Naive thymus-derived CD8-positive, alpha-beta T cell (primary cell): ENCODE measurements at regions not wholly inside any gene's neighbourhood (a gene's known extent, or its start where the extent isn't known, plus 50 kb on each side); places are given as distances from the start of the nearest gene placed in this dataset.
A peak's percentile ranks its signal among the peaks of the same experiment; 100 is the strongest.

ENCODE experiments used
- ATAC-seq, 2 donors: fragments of 150-1000 bp; cut with Tn5 transposase in 1 of 2; sonication (Bioruptor Pico), chemical (Tn5 transposase) in 1 of 2; 1 replicate in 1 of 2; 2 replicates in 1 of 2; pipeline ENCODE4 v1.10.0; 2021; ENCODE audit warnings: mild to moderate bottlenecking in 2 of 2, moderate library complexity in 2 of 2
- POLR2A ChIA-PET: fragments of 350-600 bp; sonication (Branson Sonifier 250); formaldehyde crosslinking; loops from one replicate; lab custom pipeline; 2021; ENCODE audit warnings: antibody characterized with exemption; lab: Charles Lee
- DNase-seq, 10 donors: peaks; one replicate each; pipeline versions ENCODE4 v3.0.0 to v3.0.0-alpha.2; 2020 to 2022
- H3K27ac Mint-ChIP-seq, 10 donors: one replicate each; pipeline ENCODE4 v1.8.0; 2020 to 2022; ENCODE audit warnings: mild to moderate bottlenecking in 10 of 10, mixed read lengths in 10 of 10, moderate library complexity in 4 of 10, inconsistent platforms in 1 of 10
- H3K27me3 Mint-ChIP-seq, 5 donors: one replicate each; pipeline ENCODE4 v1.8.0; 2021 to 2022; ENCODE audit warnings: mixed read lengths in 5 of 5
- H3K36me3 Mint-ChIP-seq, 3 donors: one replicate each; pipeline ENCODE4 v1.8.0; 2020 to 2022; ENCODE audit warnings: mixed read lengths in 3 of 3, mild to moderate bottlenecking in 2 of 3, inconsistent platforms in 1 of 3
- H3K4me1 Mint-ChIP-seq, 4 donors: one replicate each; pipeline ENCODE4 v1.8.0; 2021 to 2022; ENCODE audit warnings: mixed read lengths in 4 of 4
- H3K4me3 Mint-ChIP-seq, 10 donors: one replicate each; pipeline ENCODE4 v1.8.0; 2020 to 2022; ENCODE audit warnings: mild to moderate bottlenecking in 10 of 10, mixed read lengths in 10 of 10, moderate library complexity in 6 of 10, inconsistent platforms in 1 of 10
- H3K9me3 Mint-ChIP-seq, 9 donors: one replicate each; pipeline ENCODE4 v1.8.0; 2020 to 2022; ENCODE audit warnings: mixed read lengths in 9 of 9, mild to moderate bottlenecking in 3 of 9, inconsistent platforms in 1 of 9, moderate library complexity in 1 of 9

DNA sequence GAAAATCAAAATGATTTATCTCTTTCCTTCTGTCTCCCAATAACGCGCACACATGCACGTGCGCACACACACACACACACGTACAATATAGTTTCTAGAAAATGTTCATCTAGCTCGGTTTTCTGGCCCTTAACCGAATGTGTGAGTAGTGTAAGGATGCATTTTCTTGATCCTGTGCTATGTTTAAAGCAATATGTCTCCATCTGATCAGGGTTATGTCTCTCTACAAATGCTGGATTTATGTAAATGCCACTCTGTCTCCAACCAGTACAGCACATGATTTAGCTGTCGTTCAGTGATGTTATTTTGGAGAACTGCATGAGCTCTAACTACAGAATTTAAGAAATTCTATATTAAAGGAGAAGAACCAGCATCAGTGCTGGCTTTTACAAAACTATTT lies 198.0 kb downstream of the TJP1 start:
- H3K27me3 Mint-ChIP-seq: peaks cover 0 to 8% (median 3%) of the 10 kb centered on the region in 5 donors
- no peaks in the 10 kb centered on the region for H3K4me1 Mint-ChIP-seq
- POLR2A ChIA-PET: no interaction called here
- ATAC-seq (no peak), DNase-seq (no peak)
- no peak overlapping the region for H3K4me3 Mint-ChIP-seq
- H3K27ac Mint-ChIP-seq: no peak overlapping the region
- H3K36me3 Mint-ChIP-seq: peaks cover 0 to 5% (median 0%) of the 10 kb centered on the region in 3 donors
- peaks cover 0 to 11% (median 2%) of the 10 kb centered on the region in 9 donors for H3K9me3 Mint-ChIP-seq

DNA sequence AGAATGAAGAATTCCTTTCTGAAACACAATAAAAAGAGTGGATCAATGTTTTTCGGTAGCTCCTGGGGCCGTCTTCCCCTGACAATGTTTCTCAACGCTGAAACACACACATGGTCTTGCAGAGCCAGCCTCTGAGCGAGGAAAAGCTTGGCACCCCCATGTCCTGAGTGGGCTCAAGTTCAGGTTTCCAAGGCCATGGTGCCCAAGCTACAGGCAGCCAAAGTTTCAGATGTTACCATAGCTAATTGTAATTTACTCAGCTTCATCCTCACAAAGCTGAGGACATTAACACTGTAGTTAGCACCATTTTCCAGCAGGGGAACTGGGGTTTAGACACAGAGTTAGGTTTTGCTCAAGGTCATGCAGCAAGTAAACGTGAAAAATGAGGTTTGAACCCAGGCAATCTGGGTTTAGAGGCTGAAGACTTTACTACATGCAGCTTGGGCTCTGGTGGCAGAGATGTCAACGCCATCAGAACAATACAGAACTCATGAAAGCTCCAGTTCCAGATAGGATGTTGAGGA lies 199.1 kb downstream of the TJP1 start:
- Mint-ChIP-seq H3K4me1 (no peaks in the 10 kb centered on the region), H3K36me3 (peaks cover 0 to 5% (median 0%) of the 10 kb centered on the region in 3 donors), H3K9me3 (peaks cover 0 to 11% (median 2%) of the 10 kb centered on the region in 9 donors), H3K4me3 (no peak overlapping the region), H3K27ac (no peak overlapping the region), H3K27me3 (peaks cover 0 to 15% (median 8%) of the 10 kb centered on the region in 5 donors)
- DNase-seq (no peak), ATAC-seq (no peak)
- POLR2A ChIA-PET: no interaction called here

DNA sequence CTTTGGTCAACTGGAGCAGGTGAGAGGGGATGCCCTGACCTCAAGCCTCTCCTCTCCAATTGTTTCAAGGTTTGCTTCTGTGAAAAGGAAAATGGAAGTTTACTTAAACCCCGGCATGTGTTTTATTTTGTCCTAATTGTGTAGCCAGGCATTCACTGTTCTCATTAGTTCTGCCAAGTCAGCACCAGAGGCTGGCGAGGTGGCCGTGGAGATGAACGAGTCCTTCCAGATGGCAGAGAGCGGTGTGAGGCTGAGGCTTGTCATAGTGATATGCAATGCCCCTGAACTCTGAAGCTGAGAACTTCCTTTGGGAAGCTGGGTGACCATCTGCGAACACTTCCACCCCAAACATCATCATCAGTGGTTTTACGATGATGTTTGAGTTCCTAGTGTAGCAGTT lies 199.6 kb downstream of the TJP1 start:
- Mint-ChIP-seq H3K27ac (no peak overlapping the region), H3K27me3 (peaks cover 0 to 20% (median 9%) of the 10 kb centered on the region in 5 donors), H3K4me3 (no peak overlapping the region), H3K9me3 (peaks cover 0 to 11% (median 2%) of the 10 kb centered on the region in 9 donors), H3K4me1 (no peaks in the 10 kb centered on the region), H3K36me3 (peaks cover 0 to 5% (median 0%) of the 10 kb centered on the region in 3 donors)
- DNase-seq: no peak
- POLR2A ChIA-PET: no interaction called here
- ATAC-seq: no peak

DNA sequence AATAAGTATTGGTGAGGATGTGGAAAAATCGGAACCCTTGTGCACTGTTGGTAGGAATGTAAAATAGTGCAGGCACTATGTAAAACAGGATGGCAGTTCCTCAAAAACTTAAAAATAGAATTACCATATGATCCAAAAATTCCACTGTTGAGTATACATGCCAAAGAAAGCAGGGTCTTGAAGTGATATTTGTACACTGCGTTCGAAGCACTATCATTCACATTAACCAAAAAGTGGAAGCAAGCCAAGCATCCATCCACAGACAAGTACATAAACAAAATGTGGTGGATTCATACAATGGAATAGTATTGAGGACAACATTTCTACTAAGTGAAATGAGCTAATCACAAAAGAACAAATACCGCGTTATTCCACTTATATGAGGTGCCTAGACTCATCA lies 200.7 kb downstream of the TJP1 start:
- Mint-ChIP-seq H3K27ac (no peak overlapping the region), H3K27me3 (peaks cover 0 to 21% (median 9%) of the 10 kb centered on the region in 5 donors), H3K4me1 (no peaks in the 10 kb centered on the region), H3K9me3 (peaks cover 0 to 8% (median 2%) of the 10 kb centered on the region in 9 donors), H3K36me3 (peaks cover 0 to 5% (median 0%) of the 10 kb centered on the region in 3 donors), H3K4me3 (no peak overlapping the region)
- no peak for ATAC-seq
- POLR2A ChIA-PET: no interaction called here
- DNase-seq: no peak

DNA sequence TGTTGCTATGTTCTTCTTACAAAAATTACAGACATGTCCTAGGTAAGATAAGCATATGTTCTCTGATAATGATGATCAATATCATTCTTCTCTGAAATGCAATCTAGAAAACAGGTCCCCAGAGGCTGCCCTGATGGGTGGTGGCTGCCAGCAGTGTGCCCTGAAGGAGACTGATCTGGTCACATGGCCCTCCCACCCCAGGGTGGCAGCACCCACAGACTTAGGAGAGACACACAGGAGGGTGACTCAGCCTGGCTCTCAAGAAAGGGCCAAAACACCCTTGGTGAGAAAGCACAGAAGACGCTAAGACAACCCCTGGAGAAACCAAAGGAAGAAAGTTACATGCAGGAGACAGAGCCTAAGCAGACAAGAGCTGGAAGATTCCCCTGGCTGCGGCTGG lies 203.7 kb downstream of the TJP1 start:
- Mint-ChIP-seq H3K9me3 (peaks cover 0 to 2% (median 0%) of the 10 kb centered on the region in 9 donors), H3K36me3 (no peaks in the 10 kb centered on the region), H3K4me3 (no peak overlapping the region), H3K27ac (no peak overlapping the region), H3K27me3 (peaks cover 5 to 43% (median 28%) of the 10 kb centered on the region in 5 donors), H3K4me1 (no peaks in the 10 kb centered on the region)
- no peak for ATAC-seq
- no peak for DNase-seq
- POLR2A ChIA-PET: no interaction called here

DNA sequence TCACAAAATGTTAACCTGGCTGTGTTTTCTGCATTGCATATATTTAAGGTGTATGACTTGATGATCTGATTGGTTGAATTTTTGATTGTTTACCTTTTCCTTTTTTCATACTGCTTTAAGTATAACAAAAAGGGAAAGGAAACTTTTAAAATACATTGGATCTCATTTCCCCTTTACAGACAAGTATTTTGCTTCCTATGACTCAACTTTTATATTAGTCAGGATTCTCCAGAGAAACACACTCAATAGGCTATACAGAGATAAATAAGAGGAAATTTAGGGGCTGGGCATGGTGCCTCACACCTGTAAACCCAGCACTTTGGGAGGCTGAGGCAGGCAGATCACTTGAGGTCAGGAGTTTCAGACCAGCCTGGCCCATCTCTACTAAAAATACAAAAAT lies 205.8 kb downstream of the TJP1 start:
- POLR2A ChIA-PET: no interaction called here
- no peaks in the 10 kb centered on the region for H3K4me1 Mint-ChIP-seq
- DNase-seq (no peak), ATAC-seq (no peak)
- peaks cover 0 to 2% (median 0%) of the 10 kb centered on the region in 9 donors for H3K9me3 Mint-ChIP-seq
- H3K4me3 Mint-ChIP-seq: no peak overlapping the region
- peaks cover 5 to 63% (median 44%) of the 10 kb centered on the region in 5 donors for H3K27me3 Mint-ChIP-seq
- H3K27ac Mint-ChIP-seq: no peak overlapping the region
- H3K36me3 Mint-ChIP-seq: no peaks in the 10 kb centered on the region

DNA sequence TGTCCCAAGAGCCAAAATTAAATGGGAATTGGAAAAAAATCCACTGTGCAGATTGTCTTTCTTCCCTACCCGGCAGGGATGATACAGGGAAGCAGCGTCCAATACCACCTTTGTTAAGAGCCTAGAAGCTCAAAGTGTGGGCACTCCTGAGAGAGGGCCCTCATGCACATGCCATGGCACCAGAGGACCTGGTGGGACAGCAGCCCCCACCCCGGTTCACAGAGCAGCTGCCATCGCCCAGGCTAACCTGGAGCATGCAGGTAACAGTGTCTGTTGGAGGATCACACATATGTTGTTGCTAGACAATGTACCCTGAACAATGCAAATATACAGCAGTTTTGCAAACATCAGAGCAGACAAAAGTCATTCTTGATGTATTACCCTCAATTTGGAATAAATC lies 206.5 kb downstream of the TJP1 start:
- Mint-ChIP-seq H3K27ac (no peak overlapping the region), H3K9me3 (peaks cover 0 to 2% (median 0%) of the 10 kb centered on the region in 9 donors), H3K36me3 (no peaks in the 10 kb centered on the region), H3K27me3 (peaks cover 5 to 66% (median 51%) of the 10 kb centered on the region in 5 donors), H3K4me1 (no peaks in the 10 kb centered on the region), H3K4me3 (no peak overlapping the region)
- ATAC-seq: no peak
- POLR2A ChIA-PET: no interaction called here
- DNase-seq: no peak

DNA sequence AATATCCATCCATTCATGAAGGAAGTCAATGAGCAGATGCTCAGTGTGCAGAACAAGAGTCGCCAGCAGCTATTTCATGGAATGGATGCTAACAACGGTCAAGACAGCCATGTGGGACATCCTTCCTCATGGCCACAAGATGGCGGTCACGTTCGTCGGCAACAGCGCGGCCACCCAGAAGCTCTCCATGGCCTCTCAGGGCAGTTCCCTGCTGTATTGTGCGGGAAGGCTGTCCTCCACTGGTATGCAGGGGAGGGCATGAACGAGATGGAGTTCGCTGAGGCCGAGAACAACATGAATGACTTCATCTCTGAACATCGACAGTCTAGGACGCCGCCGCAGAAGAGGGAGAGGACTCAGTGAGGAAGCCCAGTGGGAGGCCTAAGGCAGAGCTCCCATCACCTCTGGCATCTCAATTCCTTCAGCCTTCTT lies 208.3 kb downstream of the TJP1 start:
- Mint-ChIP-seq H3K27ac (no peak overlapping the region), H3K4me3 (peak overlapping the region in 1 of 10 donors; percentile 2), H3K27me3 (peaks cover 5 to 64% (median 49%) of the 10 kb centered on the region in 5 donors), H3K4me1 (no peaks in the 10 kb centered on the region), H3K36me3 (no peaks in the 10 kb centered on the region), H3K9me3 (no peaks in the 10 kb centered on the region)
- POLR2A ChIA-PET: no interaction called here
- ATAC-seq (no peak), DNase-seq (no peak)

DNA sequence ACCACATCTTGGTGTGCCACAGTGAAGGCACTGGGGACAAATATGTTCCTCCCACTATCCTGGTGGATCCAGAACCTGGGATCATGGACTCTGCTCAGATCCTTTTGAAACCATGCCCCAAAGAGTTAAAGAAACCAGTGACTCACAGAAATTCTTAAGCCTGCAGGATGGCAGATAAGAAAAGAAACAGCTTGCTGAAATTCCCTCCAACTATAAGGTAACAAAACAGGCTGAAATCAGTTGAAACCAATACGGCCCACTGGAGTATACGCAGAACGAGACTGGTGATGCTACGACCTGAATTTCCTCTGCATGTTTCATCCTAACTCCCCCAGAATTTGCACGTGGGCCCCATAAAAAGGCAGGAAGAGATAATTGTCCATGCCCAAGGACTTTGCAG lies 209.6 kb downstream of the TJP1 start:
- DNase-seq (no peak), ATAC-seq (no peak)
- Mint-ChIP-seq H3K4me1 (no peaks in the 10 kb centered on the region), H3K27me3 (peaks cover 5 to 56% (median 47%) of the 10 kb centered on the region in 5 donors), H3K4me3 (no peak overlapping the region), H3K36me3 (no peaks in the 10 kb centered on the region), H3K9me3 (no peaks in the 10 kb centered on the region), H3K27ac (no peak overlapping the region)
- POLR2A ChIA-PET: no interaction called here

DNA sequence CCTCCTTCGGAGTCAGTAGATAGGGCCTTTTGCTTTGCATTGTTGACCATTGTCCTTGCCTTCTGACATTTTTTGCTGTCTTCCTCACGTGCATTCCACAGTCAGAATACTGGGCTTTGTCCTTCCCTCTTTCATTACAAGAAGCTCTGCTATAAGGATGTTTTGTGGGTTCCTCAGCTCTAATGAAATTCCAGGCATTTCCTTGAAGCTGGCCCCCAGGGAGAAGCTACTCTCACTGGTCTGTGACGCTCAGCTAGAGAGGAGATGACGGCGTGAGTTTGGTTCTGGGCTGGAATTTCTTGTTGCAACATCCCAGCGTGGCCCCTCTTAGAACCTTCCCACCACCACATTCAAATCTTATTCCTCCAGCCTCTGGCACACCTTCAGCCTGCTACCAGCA lies 210.2 kb downstream of the TJP1 start:
- DNase-seq: no peak
- peaks cover 5 to 56% (median 46%) of the 10 kb centered on the region in 5 donors for H3K27me3 Mint-ChIP-seq
- H3K4me1 Mint-ChIP-seq: no peaks in the 10 kb centered on the region
- POLR2A ChIA-PET: no interaction called here
- no peak overlapping the region for H3K4me3 Mint-ChIP-seq
- no peak for ATAC-seq
- H3K9me3 Mint-ChIP-seq: peaks cover 0 to 1% (median 0%) of the 10 kb centered on the region in 9 donors
- H3K27ac Mint-ChIP-seq: no peak overlapping the region
- no peaks in the 10 kb centered on the region for H3K36me3 Mint-ChIP-seq

DNA sequence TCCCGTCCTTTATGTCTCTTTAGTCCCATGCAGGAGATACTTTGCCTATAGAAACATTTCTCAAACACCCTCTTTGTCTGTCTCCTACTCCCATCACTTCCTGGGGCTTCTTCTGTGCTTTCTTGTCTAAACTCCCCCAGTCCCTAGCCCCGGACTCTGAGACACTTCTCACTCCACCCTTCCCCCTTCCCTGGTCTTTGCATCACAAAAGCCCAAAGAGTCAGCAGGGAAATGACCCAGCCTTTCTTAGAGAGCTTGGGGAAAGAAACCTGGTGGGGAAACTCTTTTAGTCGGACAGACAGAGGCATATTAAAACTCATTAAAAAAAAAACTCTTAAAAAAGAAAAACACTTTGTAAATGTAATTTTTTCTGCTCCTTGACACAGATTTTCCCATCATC lies 211.2 kb downstream of the TJP1 start:
- ATAC-seq (no peak), DNase-seq (no peak)
- no peaks in the 10 kb centered on the region for H3K36me3 Mint-ChIP-seq
- H3K4me1 Mint-ChIP-seq: no peaks in the 10 kb centered on the region
- H3K9me3 Mint-ChIP-seq: peaks cover 0 to 3% (median 0%) of the 10 kb centered on the region in 9 donors
- no peak overlapping the region for H3K4me3 Mint-ChIP-seq
- peaks cover 3 to 55% (median 41%) of the 10 kb centered on the region in 5 donors for H3K27me3 Mint-ChIP-seq
- POLR2A ChIA-PET: no interaction called here
- no peak overlapping the region for H3K27ac Mint-ChIP-seq

DNA sequence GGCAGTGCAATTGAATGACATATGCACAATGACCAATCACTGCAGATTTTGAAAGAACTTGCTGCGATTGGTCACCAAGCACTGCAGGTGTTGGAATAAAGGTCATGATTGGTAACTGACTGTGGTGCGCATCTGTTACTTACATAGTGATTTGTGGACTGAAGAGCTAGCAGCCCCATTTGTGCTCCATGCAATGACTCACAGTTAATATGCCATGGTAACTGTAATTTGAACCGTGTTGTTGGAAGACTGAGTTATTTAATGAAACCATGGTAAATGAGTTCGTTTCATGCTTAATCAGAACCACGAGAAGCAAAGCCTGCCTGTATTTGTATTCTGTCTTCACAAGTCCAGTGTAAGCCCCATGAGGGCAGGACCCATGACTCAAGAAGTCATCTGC lies 220.5 kb downstream of the TJP1 start:
- DNase-seq (no peak), ATAC-seq (no peak)
- no peaks in the 10 kb centered on the region for H3K36me3 Mint-ChIP-seq
- no peak overlapping the region for H3K27ac Mint-ChIP-seq
- no peaks in the 10 kb centered on the region for H3K4me1 Mint-ChIP-seq
- no peak overlapping the region for H3K4me3 Mint-ChIP-seq
- H3K9me3 Mint-ChIP-seq: peaks cover 0 to 4% (median 0%) of the 10 kb centered on the region in 9 donors
- peaks cover 3 to 11% (median 11%) of the 10 kb centered on the region in 5 donors for H3K27me3 Mint-ChIP-seq
- POLR2A ChIA-PET: no interaction called here

DNA sequence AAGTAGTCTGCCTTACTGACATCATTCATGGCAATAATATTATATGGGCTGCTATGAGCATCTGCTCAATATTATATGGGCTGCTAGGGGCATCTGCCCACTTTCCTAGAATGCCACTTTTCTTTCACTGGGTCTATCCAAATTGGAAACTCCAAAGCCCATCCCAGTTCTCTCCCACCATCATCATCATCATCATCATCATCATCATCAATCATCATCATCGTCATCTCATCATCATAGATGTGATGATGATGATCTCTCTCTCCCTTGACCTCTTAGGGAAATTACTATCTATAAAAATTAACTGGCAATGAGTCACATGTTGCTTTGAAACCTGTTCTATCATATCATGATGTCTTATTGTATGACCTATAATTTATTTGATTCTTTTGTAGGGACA lies 222.0 kb downstream of the TJP1 start:
- no peak overlapping the region for H3K27ac Mint-ChIP-seq
- no peak overlapping the region for H3K4me3 Mint-ChIP-seq
- POLR2A ChIA-PET: no interaction called here
- no peaks in the 10 kb centered on the region for H3K4me1 Mint-ChIP-seq
- no peak for DNase-seq
- peaks cover 0 to 2% (median 0%) of the 10 kb centered on the region in 9 donors for H3K9me3 Mint-ChIP-seq
- H3K27me3 Mint-ChIP-seq: peaks cover 3 to 12% (median 11%) of the 10 kb centered on the region in 5 donors
- no peaks in the 10 kb centered on the region for H3K36me3 Mint-ChIP-seq
- ATAC-seq: no peak

DNA sequence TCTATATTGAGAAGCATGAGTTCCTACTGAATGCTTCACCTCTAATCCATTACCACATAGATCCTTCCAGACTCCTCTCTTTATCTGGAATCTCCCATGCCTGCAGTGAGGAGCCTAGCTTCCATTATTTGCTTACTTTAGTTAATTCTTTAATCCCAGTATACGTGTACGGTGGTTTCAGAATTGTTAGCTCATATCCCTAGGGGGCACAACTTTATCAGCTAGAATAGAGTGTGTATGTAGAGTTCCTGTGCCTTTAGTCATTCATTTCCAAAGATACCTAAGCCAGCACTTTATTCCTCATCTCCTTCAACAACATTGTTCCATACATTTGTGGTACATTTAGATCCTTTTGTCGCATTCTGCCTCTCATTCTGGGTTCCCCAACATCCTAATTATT lies 226.0 kb downstream of the TJP1 start:
- no peak for ATAC-seq

More for the DNA sequence above, 226.0 kb downstream of the TJP1 start:
- peaks cover 0 to 2% (median 0%) of the 10 kb centered on the region in 9 donors for H3K9me3 Mint-ChIP-seq
- DNase-seq: no peak
- no peak overlapping the region for H3K4me3 Mint-ChIP-seq
- H3K36me3 Mint-ChIP-seq: no peaks in the 10 kb centered on the region
- no peak overlapping the region for H3K27ac Mint-ChIP-seq
- no peaks in the 10 kb centered on the region for H3K4me1 Mint-ChIP-seq
- POLR2A ChIA-PET: no interaction called here
- H3K27me3 Mint-ChIP-seq: peaks cover 4 to 17% (median 10%) of the 10 kb centered on the region in 5 donors
